ENCODE measurements at regions not wholly inside any gene's neighbourhood (a gene's known extent, or its start where the extent isn't known, plus 50 kb on each side); places are given as distances from the start of the nearest gene placed in this dataset.

- TF ChIP-seq CTCF (IDR thresholded peaks at IDR 0.05), result no peak
- no peak for TF ChIP-seq POLR2AphosphoS5 (IDR thresholded peaks at IDR 0.05)
These were observed 372.4 kb upstream of the RPS6KA3 start for GRCh38 chrX:20639115-20639514.

All from sigmoid colon (tissue), 4 donors.